GM19035 (cell line): ENCODE measurements at regions not wholly inside any gene's neighbourhood (a gene's known extent, or its start where the extent isn't known, plus 50 kb on each side); places are given as distances from the start of the nearest gene placed in this dataset.

Experiments
- ATAC-seq: cut with Tn5 transposase; IDR thresholded peaks from one replicate; pipeline ENCODE4 v1.9.1; 2021; ENCODE audit not compliant: unreplicated experiment

- ATAC-seq: no peak
Observed at GRCh38 chr2:221708902-221709301, 136.8 kb upstream of the EPHA4 start.

- no peak for ATAC-seq
Observed at GRCh38 chr2:221705185-221705877, 133.2 kb upstream of the EPHA4 start.

- no peak for ATAC-seq
Observed at GRCh38 chr2:221704442-221704841, 132.3 kb upstream of the EPHA4 start.

GRCh38 chr2:221693365-221693764 lies 121.3 kb upstream of the EPHA4 start:
- ATAC-seq: no peak

- ATAC-seq: no peak
Observed at GRCh38 chr2:221691571-221691970, 119.5 kb upstream of the EPHA4 start.

- no peak for ATAC-seq
Observed at GRCh38 chr2:221689140-221689539, 117.0 kb upstream of the EPHA4 start.

- no peak for ATAC-seq
Observed at GRCh38 chr2:221680548-221680947, 108.4 kb upstream of the EPHA4 start.

GRCh38 chr2:221677688-221678087 lies 105.6 kb upstream of the EPHA4 start:
- ATAC-seq: no peak

GRCh38 chr2:221676566-221677172 lies 104.6 kb upstream of the EPHA4 start:
- no peak for ATAC-seq

- no peak for ATAC-seq
Observed at GRCh38 chr2:221675201-221675908, 103.3 kb upstream of the EPHA4 start.

- ATAC-seq: no peak
Observed at GRCh38 chr2:221674446-221674845, 102.3 kb upstream of the EPHA4 start.

GRCh38 chr2:221673248-221673647 lies 101.1 kb upstream of the EPHA4 start:
- no peak for ATAC-seq

- no peak for ATAC-seq
Observed at GRCh38 chr2:221671515-221671914, 99.4 kb upstream of the EPHA4 start.

- ATAC-seq: no peak
Observed at GRCh38 chr2:221662689-221663391, 90.7 kb upstream of the EPHA4 start.

GRCh38 chr2:221657806-221658205 lies 85.7 kb upstream of the EPHA4 start:
- no peak for ATAC-seq

- ATAC-seq: no peak
Observed at GRCh38 chr2:221655300-221655699, 83.2 kb upstream of the EPHA4 start.

GRCh38 chr2:221653182-221653581 lies 81.1 kb upstream of the EPHA4 start:
- ATAC-seq: no peak

- ATAC-seq: no peak
Observed at GRCh38 chr2:221649051-221649775, 77.1 kb upstream of the EPHA4 start.

GRCh38 chr2:221642447-221642846 lies 70.3 kb upstream of the EPHA4 start:
- no peak for ATAC-seq

GRCh38 chr2:221641181-221641871 lies 69.2 kb upstream of the EPHA4 start:
- no peak for ATAC-seq
